Fibroblast of pulmonary artery (primary cell): ENCODE measurements at regions not wholly inside any gene's neighbourhood (a gene's known extent, or its start where the extent isn't known, plus 50 kb on each side); places are given as distances from the start of the nearest gene placed in this dataset.

Source experiments
- DNase-seq: peaks from one replicate; pipeline ENCODE4 v3.0.0-alpha.2; 2010; ENCODE audit warnings: low read depth
- H3K4me3 ChIP-seq: replicated peaks from 2 replicates; pipeline ENCODE4 v1.5.1; 2011; ENCODE audit warnings: low read depth, mild to moderate bottlenecking, control low read depth, low read length, moderate library complexity
- TF ChIP-seq, protein P1 (sequence below): IDR thresholded peaks from 2 replicates; pipeline ENCODE4 v1.5.1; 2011; ENCODE audit warnings: mild to moderate bottlenecking, control low read depth, low read length, inconsistent platforms; ENCODE audit errors: missing control alignments

DNA sequence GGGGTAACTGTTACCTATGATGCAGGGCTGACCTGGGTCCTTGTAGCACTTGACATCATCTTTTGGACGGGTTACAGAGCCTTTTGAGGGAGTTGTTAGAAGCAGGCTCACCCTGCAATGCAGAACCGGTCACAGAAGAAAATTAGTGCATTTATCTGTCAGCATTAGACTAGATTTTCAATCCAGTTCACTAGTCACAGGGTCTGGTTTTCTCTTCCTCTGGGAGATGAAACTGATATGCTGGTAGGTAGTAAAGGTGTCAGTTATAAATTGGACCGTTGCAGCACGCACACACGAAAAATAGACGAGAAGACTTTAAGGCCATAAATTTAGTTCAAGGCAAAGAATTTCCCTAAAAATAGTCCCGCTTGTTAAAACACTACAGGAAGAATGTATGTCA, 532.3 kb upstream of the ATP11B start:
- no peak for DNase-seq
- H3K4me3 ChIP-seq, result no peak overlapping the region
- TF ChIP-seq, protein P1, sequence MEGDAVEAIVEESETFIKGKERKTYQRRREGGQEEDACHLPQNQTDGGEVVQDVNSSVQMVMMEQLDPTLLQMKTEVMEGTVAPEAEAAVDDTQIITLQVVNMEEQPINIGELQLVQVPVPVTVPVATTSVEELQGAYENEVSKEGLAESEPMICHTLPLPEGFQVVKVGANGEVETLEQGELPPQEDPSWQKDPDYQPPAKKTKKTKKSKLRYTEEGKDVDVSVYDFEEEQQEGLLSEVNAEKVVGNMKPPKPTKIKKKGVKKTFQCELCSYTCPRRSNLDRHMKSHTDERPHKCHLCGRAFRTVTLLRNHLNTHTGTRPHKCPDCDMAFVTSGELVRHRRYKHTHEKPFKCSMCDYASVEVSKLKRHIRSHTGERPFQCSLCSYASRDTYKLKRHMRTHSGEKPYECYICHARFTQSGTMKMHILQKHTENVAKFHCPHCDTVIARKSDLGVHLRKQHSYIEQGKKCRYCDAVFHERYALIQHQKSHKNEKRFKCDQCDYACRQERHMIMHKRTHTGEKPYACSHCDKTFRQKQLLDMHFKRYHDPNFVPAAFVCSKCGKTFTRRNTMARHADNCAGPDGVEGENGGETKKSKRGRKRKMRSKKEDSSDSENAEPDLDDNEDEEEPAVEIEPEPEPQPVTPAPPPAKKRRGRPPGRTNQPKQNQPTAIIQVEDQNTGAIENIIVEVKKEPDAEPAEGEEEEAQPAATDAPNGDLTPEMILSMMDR, result no peak

DNA sequence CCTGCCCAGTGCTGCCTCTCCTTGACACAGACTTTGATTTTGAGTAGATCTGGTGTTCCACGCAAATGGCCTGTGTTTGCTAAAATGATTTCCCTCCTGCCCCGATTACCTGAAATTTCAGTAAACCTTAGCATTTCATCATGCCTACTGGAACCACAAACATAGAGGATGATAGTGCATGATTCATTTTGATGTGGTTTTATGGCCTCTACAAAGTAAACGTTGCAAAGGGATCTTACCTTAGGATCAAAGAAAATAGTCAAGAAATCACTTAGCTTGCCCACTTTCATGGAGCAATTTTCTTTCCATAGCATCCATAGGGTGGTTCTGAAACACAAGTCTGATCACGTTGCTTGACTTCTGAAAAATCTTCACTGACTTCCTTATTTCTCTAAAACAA, 524.6 kb upstream of the ATP11B start:
- no peak overlapping the region for H3K4me3 ChIP-seq
- DNase-seq, result no peak
- TF ChIP-seq, protein P1, result no peak

DNA sequence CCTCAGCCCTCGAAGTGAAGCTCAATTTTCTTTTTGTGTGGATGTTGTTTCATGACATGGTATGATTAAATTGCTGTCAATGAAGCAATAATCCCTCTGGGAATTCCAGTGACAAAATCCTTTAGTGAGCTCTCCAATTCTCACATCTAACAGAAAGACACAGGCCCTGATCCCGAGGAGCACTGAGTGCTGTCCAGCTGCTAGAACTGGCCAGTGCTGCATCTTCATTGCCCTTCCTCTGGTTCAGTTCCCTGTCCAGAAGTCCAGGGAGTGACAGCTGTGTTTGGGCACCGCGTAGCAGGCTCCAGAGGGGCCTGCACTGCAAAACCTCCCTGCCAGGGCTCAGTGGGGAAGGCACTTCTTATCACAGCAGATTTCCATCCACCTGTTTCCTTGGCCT, 516.8 kb upstream of the ATP11B start:
- DNase-seq, result no peak
- TF ChIP-seq, protein P1, result no peak
- no peak overlapping the region for H3K4me3 ChIP-seq

DNA sequence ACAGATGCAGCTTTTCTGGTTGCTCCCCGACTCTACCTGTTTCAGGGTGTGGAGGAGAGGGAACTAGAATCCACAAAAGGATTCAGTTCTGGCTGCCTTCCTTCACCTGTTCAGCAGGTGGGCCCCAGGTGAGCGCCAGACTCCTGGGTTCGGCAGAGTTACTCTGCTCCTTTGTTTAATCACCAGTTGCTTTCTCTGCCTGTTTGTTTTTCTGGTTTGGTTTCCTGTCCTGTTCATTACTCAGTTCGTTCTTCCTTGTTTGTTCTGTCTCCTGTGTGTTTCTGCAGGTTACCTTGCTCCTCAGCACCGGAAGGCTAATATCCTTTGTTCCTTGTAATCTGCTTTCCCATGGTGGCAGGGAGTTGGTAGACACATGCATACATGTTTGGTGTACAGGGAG, 508.5 kb upstream of the ATP11B start:
- no peak for DNase-seq
- no peak overlapping the region for H3K4me3 ChIP-seq
- TF ChIP-seq, protein P1, result no peak

DNA sequence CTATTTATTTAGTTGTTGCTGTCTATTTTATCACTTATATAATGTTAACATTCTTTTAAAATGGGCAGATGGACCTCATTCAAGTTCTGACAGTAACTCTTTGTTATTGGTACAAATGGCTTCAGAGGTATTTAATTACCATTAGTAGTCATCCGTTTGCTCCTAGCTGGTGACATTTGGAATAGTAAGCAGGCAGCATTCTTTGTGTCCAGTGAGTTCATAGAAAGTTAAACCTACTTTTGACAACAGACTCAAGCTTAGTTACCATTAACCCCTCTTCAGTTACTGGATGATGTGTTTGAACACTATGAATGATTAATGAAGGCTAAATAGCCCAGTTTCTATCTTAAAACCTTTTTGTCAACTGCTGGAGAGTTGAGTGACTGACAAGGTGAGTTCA, 500.7 kb upstream of the ATP11B start:
- DNase-seq, result no peak
- TF ChIP-seq, protein P1, result no peak
- no peak overlapping the region for H3K4me3 ChIP-seq

DNA sequence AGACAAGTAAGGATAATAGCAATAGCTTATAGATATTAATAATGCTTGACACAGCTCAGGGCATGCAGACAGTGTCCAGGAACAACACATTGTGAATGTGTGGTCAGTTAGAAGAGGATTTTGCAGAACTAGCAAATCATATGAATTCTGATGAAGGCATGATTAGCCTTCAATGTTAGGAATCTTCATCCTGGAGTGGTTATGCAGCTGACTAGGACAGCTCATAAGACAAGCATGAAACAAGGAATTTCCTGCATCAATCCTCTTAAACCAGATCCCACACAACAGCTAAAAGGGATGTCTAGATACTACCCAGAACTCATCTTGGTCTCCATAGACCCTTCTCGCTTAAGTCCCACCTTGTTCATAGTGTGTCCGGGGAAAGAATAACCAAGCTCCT, 499.0 kb upstream of the ATP11B start:
- TF ChIP-seq, protein P1, result no peak
- H3K4me3 ChIP-seq, result no peak overlapping the region
- DNase-seq, result no peak

DNA sequence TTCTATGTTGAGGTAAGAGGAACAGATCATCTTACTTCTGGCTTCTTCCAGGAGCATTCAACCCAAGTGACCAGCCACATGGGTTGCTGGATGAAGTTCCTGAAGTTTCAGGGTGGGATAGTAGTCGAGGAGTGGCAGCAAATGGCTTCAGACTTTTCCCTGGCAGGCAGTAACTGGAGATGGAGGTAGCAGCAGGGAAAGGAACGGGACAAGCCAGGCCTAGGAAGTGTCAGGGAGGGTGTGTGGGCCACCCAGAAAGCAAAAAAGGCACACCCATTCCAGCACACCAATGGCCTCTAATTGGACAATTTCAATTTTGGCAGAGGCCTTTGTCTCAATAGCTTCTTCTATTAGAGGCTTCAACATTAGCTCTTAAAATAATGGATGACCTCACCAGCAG, 498.6 kb upstream of the ATP11B start:
- TF ChIP-seq, protein P1, result no peak
- H3K4me3 ChIP-seq, result no peak overlapping the region
- no peak for DNase-seq
